GM19328 (cell line): ENCODE measurements at regions not wholly inside any gene's neighbourhood (a gene's known extent, or its start where the extent isn't known, plus 50 kb on each side); places are given as distances from the start of the nearest gene placed in this dataset.

Experiments used
- ATAC-seq: cut with Tn5 transposase; IDR thresholded peaks from one replicate; pipeline ENCODE4 v1.9.1; 2021; ENCODE audit warnings: mild to moderate bottlenecking, moderate library complexity; ENCODE audit not compliant: unreplicated experiment

- ATAC-seq: no peak
Observed at GRCh38 chr7:156194813-156195212, 382.6 kb upstream of the SHH start.

GRCh38 chr7:156192921-156193320 is 380.7 kb upstream of the SHH start:
- no peak for ATAC-seq

- ATAC-seq: no peak
Observed at GRCh38 chr7:156191090-156191489, 378.8 kb upstream of the SHH start.

DNA sequence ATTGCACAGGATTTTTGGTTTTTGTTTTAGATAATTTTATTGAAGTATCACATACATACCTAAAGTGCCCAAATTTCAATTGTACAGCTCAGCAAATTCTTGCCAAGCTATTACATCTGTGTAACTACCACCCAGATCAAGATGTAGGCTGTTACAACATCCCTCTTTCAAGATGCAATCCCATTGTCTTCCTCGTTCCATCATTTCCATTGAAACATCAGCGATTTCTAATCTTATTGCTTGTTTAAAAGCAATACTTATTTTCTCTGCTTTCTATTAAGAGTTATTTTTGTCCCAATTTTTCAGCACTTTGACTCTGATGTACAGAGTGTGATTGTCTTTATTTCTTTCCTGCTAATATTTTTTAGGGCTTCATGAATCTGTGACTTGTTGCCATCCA is 372.8 kb upstream of the SHH start:
- no peak for ATAC-seq

DNA sequence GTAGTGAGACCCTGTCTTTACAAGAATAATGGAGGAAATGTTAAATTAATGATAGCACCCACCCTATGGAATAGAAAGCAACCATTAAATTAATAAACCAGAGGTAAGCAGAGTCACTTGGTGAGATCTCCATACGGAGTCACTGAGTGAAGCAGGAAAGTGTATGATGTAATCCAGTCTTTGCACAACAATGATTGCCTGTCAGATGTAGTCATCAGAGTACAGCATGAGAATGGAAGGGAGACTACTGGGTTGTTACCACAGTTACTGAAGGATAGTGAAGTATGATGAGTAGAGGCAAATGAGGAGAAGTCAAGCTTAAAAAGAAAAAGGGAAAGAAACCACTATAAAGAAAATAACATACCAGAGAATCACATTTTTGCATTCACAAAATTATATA is 371.9 kb upstream of the SHH start:
- ATAC-seq: no peak

DNA sequence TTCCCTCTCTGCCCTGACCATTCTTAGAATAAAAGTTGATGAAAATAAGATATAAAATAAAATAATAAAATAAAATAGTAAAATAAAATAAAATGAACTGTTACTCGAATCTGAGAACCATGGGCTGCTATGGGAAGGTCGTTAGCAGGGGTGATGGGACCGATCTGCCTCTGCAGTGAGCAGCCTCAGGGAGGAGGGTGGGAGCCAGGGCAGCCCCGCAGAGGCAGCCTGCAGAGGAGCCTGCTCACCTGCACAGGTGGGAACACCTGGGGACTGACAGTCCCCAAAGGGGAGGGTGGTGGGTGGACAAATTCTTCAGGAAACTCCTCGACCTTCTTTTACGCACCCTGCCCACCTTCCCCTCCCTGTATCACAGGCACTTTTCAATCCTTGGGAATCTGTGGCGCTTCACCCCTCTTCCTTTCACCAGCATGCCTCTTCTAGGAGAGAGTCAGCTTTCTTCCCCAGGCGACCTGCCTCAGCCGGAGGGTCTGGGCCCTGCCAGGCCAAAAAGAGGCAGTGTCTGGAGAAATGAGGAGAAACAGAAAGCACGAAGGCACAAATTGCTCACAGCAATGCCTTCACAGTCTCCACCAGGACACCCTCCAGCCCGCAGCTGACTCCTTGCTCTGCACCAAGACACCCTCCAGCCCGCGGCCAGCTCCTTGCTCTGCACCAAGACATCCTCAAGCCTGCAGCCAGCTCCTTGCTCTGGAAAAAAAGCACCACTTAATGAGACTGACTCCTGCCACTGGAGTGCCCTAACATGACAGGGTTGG is 368.4 kb upstream of the SHH start:
- no peak for ATAC-seq

DNA sequence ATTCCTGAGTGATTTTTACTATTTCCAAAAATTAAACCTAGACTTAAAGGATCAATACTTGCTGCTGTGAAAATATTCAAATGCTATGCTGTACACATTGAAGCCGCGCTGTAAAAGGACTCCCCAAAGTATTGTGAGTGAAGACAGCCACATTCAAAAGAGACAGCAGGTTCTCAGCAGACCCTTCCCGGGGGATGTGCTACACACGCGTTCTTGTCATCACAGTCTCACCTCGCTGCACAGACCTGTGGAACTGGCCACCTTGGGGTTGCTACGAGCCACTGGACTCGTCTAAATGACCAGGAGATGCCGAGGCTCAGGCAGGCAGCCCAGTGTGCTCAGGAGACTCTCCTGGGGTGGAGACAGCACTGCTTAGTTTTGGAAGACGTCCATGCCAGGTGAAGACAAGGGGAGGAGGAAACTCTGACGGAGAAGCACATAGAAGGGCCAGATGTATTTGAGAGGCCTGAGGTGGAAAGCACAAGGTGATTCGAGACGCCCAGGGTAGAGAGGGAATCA is 367.7 kb upstream of the SHH start:
- ATAC-seq: no peak

DNA sequence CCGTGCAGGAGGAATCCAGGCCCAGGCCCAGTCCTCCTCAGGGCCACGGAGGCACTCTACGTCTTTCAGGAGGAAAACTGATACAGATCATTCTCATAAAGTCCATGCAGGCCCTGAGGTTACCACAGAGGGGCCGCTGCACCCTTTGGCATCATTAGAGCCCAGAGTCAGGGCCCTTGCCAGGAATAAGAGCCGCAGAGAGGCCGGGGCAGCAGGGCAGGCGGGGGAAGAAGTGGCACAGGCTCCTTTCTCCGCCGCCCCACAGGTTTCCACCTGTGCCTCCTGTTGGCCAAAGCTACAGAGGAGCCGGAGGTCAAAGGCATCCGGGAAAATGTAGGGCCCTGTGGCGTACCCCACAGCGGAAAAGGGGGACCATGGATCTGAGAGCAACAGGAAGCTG is 366.6 kb upstream of the SHH start:
- no peak for ATAC-seq

DNA sequence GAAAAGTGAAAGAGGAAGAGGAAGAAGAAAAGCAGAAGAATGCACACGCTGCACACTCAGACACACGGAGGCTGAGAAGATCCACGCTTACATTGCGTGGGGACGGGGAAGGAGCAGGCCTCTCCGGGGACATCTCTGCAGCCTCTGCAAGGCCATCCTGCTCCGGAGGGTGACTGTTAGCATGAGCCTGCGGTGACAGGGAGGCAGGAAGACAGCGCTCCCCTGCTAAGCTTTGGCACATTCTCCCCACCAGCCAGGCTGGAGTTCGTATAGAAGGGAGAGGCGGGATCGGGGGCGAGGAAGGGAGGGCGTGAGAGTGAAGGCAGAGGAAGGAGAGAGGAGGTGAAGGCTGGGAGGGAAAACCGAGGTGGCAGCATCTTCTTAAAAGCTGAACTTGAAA is 366.0 kb upstream of the SHH start:
- ATAC-seq: no peak

DNA sequence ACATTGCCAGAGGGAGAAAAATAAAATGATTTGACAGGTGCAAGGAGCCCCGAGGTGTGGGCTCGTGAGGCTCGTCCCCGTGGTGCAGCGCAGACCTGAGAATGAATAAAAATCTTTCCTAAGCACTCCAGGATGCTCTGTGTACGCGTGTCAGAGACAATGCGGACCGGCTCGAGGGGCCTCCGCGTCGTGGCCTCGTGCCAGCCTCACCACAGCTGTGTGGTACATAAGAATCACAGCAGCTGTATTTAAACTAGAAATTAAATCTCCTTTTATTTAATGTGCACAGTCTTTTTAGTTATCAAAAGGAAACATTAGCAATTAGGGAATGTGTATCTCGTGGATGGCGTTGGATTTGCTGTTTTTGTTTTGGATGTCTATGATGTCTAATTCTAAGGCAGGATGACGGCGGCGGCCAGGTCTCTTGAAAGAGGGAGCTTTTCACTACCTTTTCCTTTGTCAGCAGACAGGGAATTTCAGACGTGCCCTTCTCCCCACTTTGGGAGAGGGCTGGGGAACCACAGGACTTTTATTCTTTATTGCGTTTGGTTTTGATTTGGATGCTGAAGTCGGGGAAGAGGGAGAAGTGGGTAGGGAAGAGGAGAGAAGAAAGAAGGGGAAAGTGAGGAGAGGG is 365.3 kb upstream of the SHH start:
- ATAC-seq: no peak

GRCh38 chr7:156176039-156176438 is 363.8 kb upstream of the SHH start:
- no peak for ATAC-seq

DNA sequence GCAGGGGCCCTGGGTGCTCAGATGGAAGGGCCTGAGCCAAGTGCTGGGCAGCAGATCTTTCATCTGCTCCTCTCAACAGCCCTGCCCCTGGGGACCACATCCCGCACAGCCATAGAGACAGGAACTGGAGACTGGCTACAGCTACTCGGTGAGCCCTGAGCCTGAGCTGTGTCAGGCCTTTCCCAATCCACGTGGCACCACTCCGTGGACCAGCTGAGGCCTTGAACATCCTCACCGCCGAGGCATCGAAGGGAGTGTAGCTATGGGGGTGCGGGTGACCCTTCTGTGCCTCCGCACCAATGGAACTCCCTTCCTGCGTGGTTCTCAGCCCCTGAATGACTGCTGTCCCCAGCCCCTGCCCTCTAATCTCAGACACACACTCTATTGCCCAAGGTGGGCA is 362.7 kb upstream of the SHH start:
- no peak for ATAC-seq

DNA sequence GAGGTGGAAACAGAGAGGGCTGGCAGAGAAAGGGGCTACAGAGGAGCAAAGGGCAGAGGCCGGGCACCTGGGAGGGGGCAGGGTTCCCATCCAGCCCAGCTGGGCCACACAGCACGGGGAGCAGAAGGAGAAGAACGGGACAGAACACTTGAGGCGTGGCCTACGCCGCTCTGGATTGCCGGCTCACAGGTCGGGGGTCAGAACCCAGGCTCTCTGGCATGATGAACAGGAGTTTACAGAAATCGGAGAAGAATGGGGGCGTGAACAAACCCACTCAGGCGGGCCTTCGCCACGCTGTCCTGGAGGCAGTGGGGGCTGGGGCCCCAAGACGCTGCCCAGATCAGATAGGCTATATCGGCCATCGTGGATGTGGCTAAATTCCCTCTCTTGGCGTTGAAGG is 362.2 kb upstream of the SHH start:
- ATAC-seq: no peak

- ATAC-seq: no peak
Observed at GRCh38 chr7:156173748-156174353, 361.6 kb upstream of the SHH start.

- no peak for ATAC-seq
Observed at GRCh38 chr7:156173346-156173745, 361.1 kb upstream of the SHH start.

GRCh38 chr7:156172638-156173037 is 360.4 kb upstream of the SHH start:
- ATAC-seq: no peak

DNA sequence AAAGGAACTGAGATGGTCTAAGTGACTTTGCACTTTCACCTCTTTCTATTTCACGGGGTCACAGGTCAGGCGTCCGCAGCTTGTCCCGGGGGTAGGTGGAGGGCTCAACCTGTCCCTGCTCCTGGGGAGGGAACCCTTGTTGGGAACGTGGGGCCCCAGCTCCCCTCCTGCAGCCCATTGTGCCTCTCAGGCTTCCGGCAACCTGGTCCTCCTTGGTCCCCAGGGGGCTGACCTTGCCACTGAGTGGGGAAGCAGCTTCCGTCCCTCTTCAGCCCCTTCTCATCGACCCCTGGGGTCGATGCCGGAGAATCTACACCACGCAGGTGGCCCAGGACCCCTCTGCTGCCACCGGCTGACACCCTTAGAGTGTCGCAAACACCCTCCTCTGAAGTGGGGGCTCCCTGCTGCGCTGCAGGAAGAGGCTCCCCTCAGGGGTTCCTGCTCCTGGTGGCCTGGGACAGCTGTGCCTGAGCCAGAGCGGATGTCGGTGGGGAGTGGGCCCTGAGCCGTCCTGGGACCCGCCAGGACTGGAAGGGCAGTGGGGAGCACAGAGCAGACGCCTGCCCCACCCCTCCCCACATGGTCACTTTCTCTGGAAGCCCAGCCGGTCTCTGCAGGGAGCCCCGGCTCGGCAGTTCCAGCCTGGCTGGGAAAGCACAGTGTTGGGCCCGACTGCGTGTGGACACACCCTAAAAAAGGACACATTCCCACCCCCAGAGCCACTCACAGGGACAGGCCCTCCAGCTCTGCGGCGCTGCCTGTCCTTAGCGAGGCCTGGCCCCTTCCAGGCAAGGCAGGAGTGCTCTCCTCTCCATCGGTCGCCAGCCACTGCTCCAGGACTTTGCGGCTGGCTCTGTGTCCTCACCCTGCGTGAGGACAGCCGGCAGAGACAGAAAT is 357.5 kb upstream of the SHH start:
- ATAC-seq: no peak

DNA sequence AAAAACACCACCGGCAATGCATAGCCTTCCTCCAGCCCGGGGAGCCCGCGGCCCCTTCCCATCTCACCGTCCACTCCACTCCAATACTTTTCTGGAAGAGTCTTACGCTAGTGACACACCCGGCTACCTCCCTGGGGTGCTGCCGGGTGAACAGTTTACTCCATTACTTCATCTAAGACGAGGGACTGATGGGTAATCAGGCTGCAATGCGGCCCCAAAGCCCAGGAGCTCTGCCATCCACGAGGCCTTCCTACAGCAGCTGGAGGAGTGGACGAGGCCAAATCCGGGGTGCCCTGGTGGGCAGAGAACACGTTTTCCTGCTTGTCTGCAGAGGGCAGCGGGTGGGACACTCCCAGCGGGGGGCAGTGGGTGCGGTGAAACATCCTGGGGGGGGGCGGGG is 356.2 kb upstream of the SHH start:
- ATAC-seq: no peak

- no peak for ATAC-seq
Observed at GRCh38 chr7:156167987-156168386, 355.7 kb upstream of the SHH start.

- ATAC-seq: no peak
Observed at GRCh38 chr7:156167417-156167807, 355.1 kb upstream of the SHH start.
